Muscle of arm (tissue), 1 donor: ENCODE measurements at regions not wholly inside any gene's neighbourhood (a gene's known extent, or its start where the extent isn't known, plus 50 kb on each side); places are given as distances from the start of the nearest gene placed in this dataset.
"Not testable (repeated sequence)": the region's sequence is repeated elsewhere in the genome, so short reads cannot be mapped to it uniquely, and the experiment has no call there.

Experiments used
- DNase-seq: peaks from one replicate; pipeline ENCODE4 v3.0.0-alpha.2; 2013

GRCh38 chr1:73056826-73057225, 774.5 kb upstream of the NEGR1 start:
- no peak for DNase-seq

GRCh38 chr1:73044241-73045036, 762.1 kb upstream of the NEGR1 start:
- no peak for DNase-seq

GRCh38 chr1:73042403-73042802, 760.1 kb upstream of the NEGR1 start:
- no peak for DNase-seq

DNA sequence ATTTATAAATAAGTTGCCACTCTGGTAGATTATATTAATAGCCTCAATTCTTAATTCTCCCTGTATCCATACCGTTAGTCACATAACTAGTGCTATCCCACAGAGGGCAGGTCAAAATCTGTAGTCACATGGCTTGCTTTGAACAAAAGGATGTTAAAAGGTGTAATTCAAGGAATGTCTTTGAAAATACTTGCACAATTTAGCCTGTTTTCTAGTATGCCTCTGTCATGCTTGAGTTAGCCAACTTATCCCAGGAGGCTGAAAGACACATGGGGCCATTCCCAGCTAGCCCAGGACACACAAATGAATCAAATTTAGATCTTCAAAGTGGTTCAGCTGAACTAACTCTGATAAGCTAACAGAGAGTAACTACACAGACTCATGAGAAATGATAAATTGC, 758.5 kb upstream of the NEGR1 start:
- DNase-seq = no peak

- DNase-seq = no peak
These were observed 751.9 kb upstream of the NEGR1 start for GRCh38 chr1:73034271-73034670.

- no peak for DNase-seq
These were observed 751.3 kb upstream of the NEGR1 start for GRCh38 chr1:73033640-73034039.

- DNase-seq = no peak
These were observed 747.2 kb upstream of the NEGR1 start for GRCh38 chr1:73029571-73029970.

DNA sequence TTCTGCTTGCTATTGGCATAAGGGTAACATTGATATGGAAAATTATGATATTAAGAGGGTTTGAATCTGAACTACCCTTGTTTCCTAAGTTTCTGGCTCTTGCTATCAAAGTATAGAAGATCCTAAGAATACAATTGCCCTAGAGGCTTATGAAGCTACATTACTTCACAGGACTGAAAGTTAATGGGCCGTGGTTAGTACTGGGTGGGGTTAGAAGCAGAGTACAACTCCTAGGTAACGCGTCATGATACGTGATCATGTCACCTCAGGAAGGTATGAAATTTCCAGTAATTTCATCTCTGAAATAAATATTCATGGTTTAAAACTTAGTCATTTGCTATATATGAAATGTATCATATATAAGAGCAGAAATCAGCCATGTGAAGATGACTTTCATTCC, 743.8 kb upstream of the NEGR1 start:
- DNase-seq = no peak

DNA sequence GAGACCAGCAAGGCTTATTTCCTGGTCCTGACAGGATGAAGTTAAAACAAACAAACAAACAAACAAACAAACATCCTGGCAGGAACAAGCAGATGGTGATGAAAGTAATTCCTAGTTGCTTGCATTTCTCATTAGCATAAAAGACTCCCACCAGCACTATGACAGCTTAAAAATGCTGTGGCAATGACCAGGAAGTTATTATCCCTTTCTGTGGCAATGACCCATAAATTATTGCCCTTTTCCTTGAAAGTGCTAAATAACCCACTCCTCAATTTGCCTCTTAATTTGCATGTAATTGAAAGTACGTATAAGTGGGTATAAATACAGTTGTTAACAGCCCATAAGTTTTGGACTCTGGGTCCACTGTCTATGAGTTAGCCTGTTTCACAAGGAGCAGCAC, 727.6 kb upstream of the NEGR1 start:
- DNase-seq = no peak

DNA sequence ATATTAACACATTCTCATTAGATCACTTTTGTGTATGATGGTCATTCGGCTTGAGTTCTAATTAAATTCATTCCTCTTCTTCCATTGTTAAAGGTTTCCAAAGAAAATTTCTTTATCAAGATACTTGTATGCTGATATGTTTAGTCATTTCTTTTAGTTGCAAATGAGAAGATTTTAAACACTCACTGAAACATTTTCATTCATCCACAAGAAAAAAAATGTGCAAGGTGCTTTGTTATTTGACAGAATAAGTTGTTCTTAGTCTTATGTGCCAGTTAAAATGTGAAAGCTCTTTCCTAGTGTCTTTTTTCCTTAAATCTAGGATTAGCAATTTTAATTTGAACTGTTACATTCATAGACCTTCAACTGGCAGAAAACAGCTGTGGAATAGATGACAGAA, 727.0 kb upstream of the NEGR1 start:
- no peak for DNase-seq

DNA sequence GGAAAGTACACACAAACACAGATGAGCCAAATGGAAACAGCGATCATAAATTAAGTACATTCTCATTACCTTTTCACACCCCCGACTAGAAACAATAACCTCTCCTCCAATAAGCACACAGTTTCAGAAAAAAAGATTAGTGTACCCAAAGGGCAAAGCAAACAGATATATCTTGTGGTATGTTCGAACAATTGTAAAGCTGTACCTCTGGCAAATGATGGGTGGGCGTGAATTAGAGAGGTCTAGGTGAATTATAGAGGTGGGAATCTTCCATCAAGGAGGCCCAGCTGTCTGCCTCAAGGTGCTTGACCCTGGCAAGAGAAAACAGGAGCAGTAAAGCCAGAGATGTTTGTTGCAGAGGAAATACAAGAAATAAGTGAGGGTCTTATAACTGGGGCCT, 715.3 kb upstream of the NEGR1 start:
- no peak for DNase-seq

GRCh38 chr1:72997041-72997440, 714.7 kb upstream of the NEGR1 start:
- DNase-seq = no peak

DNA sequence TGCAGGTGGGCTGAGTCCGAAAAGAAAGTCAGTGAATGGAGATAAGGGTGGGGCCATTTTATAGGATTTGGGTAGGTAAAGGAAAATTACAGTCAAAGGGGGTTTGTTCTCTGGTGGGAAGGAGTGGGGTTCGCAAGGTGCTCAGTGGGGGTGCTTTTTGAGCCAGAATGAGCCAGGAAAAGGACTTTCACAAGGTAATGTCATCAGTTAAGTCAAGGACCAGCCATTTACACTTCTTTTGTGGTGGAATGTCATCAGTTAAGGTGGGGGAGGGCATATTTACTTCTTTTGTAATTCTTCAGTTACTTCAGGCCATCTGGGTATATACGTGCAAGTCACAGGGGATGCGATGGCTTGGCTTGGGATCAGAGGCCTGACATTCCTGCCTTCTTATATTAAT, 705.5 kb upstream of the NEGR1 start:
- not testable (repeated sequence) for DNase-seq

GRCh38 chr1:72986591-72987290, 704.4 kb upstream of the NEGR1 start:
- no peak for DNase-seq

GRCh38 chr1:72985024-72985423, 702.7 kb upstream of the NEGR1 start:
- not testable (repeated sequence) for DNase-seq

DNA sequence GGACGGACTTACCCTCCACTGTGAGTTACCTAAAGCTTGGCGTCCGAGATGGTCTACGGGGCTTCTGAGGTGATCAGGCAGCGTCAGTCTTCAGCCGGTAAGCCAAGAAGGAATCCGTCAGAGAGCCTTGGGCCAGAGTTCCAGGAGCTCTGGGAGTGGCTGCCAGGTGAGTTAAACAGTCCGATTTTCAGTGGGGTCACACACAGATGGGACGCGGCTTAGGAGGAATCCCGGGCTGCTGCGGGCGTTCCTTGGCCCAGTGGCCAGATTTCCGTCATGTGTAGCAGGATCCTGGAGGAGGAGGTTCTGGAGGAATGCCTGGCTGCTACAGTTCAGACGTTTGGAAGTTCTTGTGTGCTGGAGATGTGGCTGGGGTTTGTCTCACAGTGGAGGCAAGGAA, 700.7 kb upstream of the NEGR1 start:
- not testable (repeated sequence) for DNase-seq

- no peak for DNase-seq
These were observed 687.1 kb upstream of the NEGR1 start for GRCh38 chr1:72969461-72969860.

GRCh38 chr1:72954943-72955342, 672.6 kb upstream of the NEGR1 start:
- DNase-seq = no peak

GRCh38 chr1:72950900-72951299, 668.6 kb upstream of the NEGR1 start:
- DNase-seq = not testable (repeated sequence)

- peak; percentile 25 for DNase-seq
These were observed 664.7 kb upstream of the NEGR1 start for GRCh38 chr1:72946903-72947499.

- DNase-seq = peak; percentile 36
These were observed 659.7 kb upstream of the NEGR1 start for GRCh38 chr1:72942008-72942407.

GRCh38 chr1:72938408-72938807, 656.1 kb upstream of the NEGR1 start:
- no peak for DNase-seq

GRCh38 chr1:72937905-72938304, 655.6 kb upstream of the NEGR1 start:
- DNase-seq = no peak
